CD14-positive monocyte (primary cell): ENCODE measurements at regions not wholly inside any gene's neighbourhood (a gene's known extent, or its start where the extent isn't known, plus 50 kb on each side); places are given as distances from the start of the nearest gene placed in this dataset.

Source experiments
- DNase-seq, 3 donors: peaks; one replicate each; pipeline ENCODE4 v3.0.0-alpha.2; 2011 to 2022
- H2AFZ ChIP-seq: 2 replicates; pipeline ENCODE4 v1.6.0; 2012; ENCODE audit warnings: mild to moderate bottlenecking, low read depth, low read length, inconsistent platforms; ENCODE audit not compliant: insufficient read depth, poor library complexity, severe bottlenecking
- H3K27ac ChIP-seq, 2 donors: 1 replicate in 1 of 2; 2 replicates in 1 of 2; pipeline ENCODE4 v1.5.1; 2012 to 2013; ENCODE audit warnings: low read length in 2 of 2, control low read depth in 1 of 2, inconsistent platforms in 1 of 2, low read depth in 1 of 2, mild to moderate bottlenecking in 1 of 2
- H3K27me3 ChIP-seq, 2 donors: one replicate each; pipeline versions ENCODE4 v1.6.0 to v1.6.1; 2011 to 2013; ENCODE audit warnings: low read length in 2 of 2; ENCODE audit not compliant: control insufficient read depth in 2 of 2, insufficient read depth in 2 of 2
- H3K36me3 ChIP-seq, 2 donors: replicated peaks in 1 of 2; 1 replicate in 1 of 2; 2 replicates in 1 of 2; pipeline versions ENCODE4 v1.5.1 to v1.6.1; 2012 to 2013; ENCODE audit warnings: low read length in 2 of 2, control low read depth in 1 of 2, inconsistent platforms in 1 of 2, mild to moderate bottlenecking in 1 of 2; ENCODE audit not compliant: insufficient read depth in 2 of 2, control insufficient read depth in 1 of 2
- H3K4me1 ChIP-seq, 2 donors: 1 replicate in 1 of 2; 2 replicates in 1 of 2; pipeline versions ENCODE4 v1.5.1 to v1.6.1; 2012 to 2013; ENCODE audit warnings: low read length in 2 of 2, control low read depth in 1 of 2, inconsistent platforms in 1 of 2, mild to moderate bottlenecking in 1 of 2, moderate library complexity in 1 of 2; ENCODE audit not compliant: insufficient read depth in 2 of 2, control insufficient read depth in 1 of 2
- H3K4me2 ChIP-seq: replicated peaks from 2 replicates; pipeline ENCODE3; 2012; ENCODE audit warnings: low read length, moderate library complexity, mild to moderate bottlenecking; ENCODE audit not compliant: poor library complexity, severe bottlenecking; ENCODE audit errors: extremely low read depth
- H3K4me3 ChIP-seq, 3 experiments: fragments of 200-600 bp in 1 of 3; sonication (generic) in 1 of 3; replicated peaks in 1 of 3; 1 replicate in 2 of 3; 2 replicates in 1 of 3; pipeline ENCODE4 v1.5.1; 2011 to 2013; ENCODE audit warnings: low read length in 3 of 3, mild to moderate bottlenecking in 3 of 3, control low read depth in 2 of 3, low read depth in 2 of 3, inconsistent platforms in 1 of 3, moderate library complexity in 1 of 3
- H3K79me2 ChIP-seq: 2 replicates; pipeline ENCODE4 v1.6.0; 2012; ENCODE audit warnings: mild to moderate bottlenecking, control low read depth, inconsistent platforms, low read length, moderate library complexity; ENCODE audit not compliant: insufficient read depth
- H3K9ac ChIP-seq: 2 replicates; pipeline ENCODE4 v1.6.0; 2017; ENCODE audit warnings: low read length, mild to moderate bottlenecking; ENCODE audit not compliant: insufficient read depth, poor library complexity, severe bottlenecking
- H3K9me3 ChIP-seq, 2 donors: replicated peaks in 1 of 2; 1 replicate in 1 of 2; 2 replicates in 1 of 2; pipeline versions ENCODE4 v1.5.1 to v1.6.1; 2012 to 2013; ENCODE audit warnings: low read length in 2 of 2, control low read depth in 1 of 2; ENCODE audit not compliant: control insufficient read depth in 1 of 2, insufficient read depth in 1 of 2
- H4K20me1 ChIP-seq: 2 replicates; pipeline ENCODE4 v1.6.0; 2012; ENCODE audit warnings: mild to moderate bottlenecking, low read length, control low read depth, moderate library complexity; ENCODE audit not compliant: insufficient read depth
- H3K27ac Mint-ChIP-seq, 7 donors: one replicate each; pipeline ENCODE4 v1.8.0; 2020; ENCODE audit warnings: mild to moderate bottlenecking in 7 of 7, mixed read lengths in 7 of 7, moderate library complexity in 6 of 7, inconsistent platforms in 2 of 7
- H3K27me3 Mint-ChIP-seq, 3 donors: one replicate each; pipeline ENCODE4 v1.8.0; 2021 to 2022; ENCODE audit warnings: low read depth in 3 of 3, mild to moderate bottlenecking in 3 of 3, mixed read lengths in 3 of 3, moderate library complexity in 3 of 3, inconsistent platforms in 1 of 3
- H3K36me3 Mint-ChIP-seq, 2 donors: one replicate each; pipeline ENCODE4 v1.8.0; 2020; ENCODE audit warnings: mixed read lengths in 2 of 2, inconsistent platforms in 1 of 2, mild to moderate bottlenecking in 1 of 2
- H3K4me1 Mint-ChIP-seq: one replicate; pipeline ENCODE4 v1.8.0; 2020; ENCODE audit warnings: mild to moderate bottlenecking, mixed read lengths
- H3K4me3 Mint-ChIP-seq, 2 donors: one replicate each; pipeline ENCODE4 v1.8.0; 2020; ENCODE audit warnings: mild to moderate bottlenecking in 2 of 2, mixed read lengths in 2 of 2, moderate library complexity in 1 of 2
- H3K9me3 Mint-ChIP-seq, 7 donors: one replicate each; pipeline ENCODE4 v1.8.0; 2020 to 2022; ENCODE audit warnings: mixed read lengths in 7 of 7, mild to moderate bottlenecking in 6 of 7, moderate library complexity in 6 of 7, inconsistent platforms in 2 of 7
- WGBS: methylation state at CpG from one replicate; pipeline ENCODE4 v1.1.5; 2013; ENCODE audit warnings: missing lambda C conversion rate; ENCODE audit not compliant: insufficient coverage; 5-methylcytosine and 5-hydroxymethylcytosine counted together
- intact Hi-C, 2 donors: fragments of 100-400 bp; cut with micrococcal nuclease; formaldehyde crosslinking; loops; one replicate each; pipeline versions ENCODE4 v1.15.0 to v1.15.1; 2023
- TF ChIP-seq, protein P1 (sequence below): fragments of 200-600 bp; IDR thresholded peaks from one replicate; pipeline ENCODE4 v1.8.0; 2022; ENCODE audit warnings: antibody characterized with exemption, mild to moderate bottlenecking

DNA sequence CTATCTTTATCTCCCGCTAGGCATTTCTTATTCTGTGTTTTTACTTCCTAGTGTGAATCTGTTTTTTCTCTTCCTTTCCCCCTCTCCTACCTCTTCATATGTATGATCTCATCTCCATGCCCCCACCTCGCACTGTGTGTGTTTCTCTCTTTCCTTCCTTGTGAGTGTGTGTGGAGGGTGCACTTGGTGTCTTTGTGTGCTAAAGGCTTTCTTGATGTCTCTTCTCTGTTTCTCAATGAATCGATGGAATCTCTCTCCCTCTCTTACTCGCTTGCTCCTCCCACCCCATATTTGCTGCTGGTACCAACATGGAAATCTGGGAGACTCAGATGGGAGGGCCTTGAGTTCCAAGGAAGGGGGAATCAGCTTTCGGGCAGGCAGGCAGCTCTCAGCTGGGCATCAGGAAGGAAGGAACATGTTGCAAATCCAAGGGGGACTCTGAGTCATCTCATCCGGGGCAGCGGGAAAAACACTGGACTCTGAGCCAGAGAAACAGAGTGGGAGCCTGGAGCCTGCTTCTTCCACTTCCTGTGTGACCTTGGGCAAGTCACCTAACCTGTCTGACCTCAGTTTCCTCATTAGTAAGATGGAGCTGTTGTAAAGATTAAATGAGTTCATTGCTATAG lies 147.5 kb downstream of the PTPRU start:
- Histone ChIP-seq H3K36me3 (no peaks in the 10 kb centered on the region), H3K9ac (no peak overlapping the region), H3K9me3 (peaks cover 5 to 12% of the 10 kb centered on the region in 2 donors), H3K27me3 (no peaks in the 10 kb centered on the region), H2AFZ (no peak overlapping the region), H3K27ac (no peak overlapping the region), H3K79me2 (no peaks in the 10 kb centered on the region), H3K4me3 (no peak overlapping the region), H3K4me2 (no peak overlapping the region), H3K4me1 (no peaks in the 10 kb centered on the region), H4K20me1 (no peaks in the 10 kb centered on the region)
- no peak for DNase-seq
- H3K4me1 Mint-ChIP-seq, result no peaks in the 10 kb centered on the region
- H3K36me3 Mint-ChIP-seq, result no peaks in the 10 kb centered on the region
- no peak overlapping the region for H3K4me3 Mint-ChIP-seq
- peaks cover 8 to 14% (median 9%) of the 10 kb centered on the region in 3 donors for H3K27me3 Mint-ChIP-seq
- peaks cover 9 to 16% (median 11%) of the 10 kb centered on the region in 7 donors for H3K9me3 Mint-ChIP-seq
- intact Hi-C loops, result no loop called here
- H3K27ac Mint-ChIP-seq, result no peak overlapping the region
- WGBS, result 39% methylated on average over 3 of the region's 7 CpGs
- TF ChIP-seq, protein P1, sequence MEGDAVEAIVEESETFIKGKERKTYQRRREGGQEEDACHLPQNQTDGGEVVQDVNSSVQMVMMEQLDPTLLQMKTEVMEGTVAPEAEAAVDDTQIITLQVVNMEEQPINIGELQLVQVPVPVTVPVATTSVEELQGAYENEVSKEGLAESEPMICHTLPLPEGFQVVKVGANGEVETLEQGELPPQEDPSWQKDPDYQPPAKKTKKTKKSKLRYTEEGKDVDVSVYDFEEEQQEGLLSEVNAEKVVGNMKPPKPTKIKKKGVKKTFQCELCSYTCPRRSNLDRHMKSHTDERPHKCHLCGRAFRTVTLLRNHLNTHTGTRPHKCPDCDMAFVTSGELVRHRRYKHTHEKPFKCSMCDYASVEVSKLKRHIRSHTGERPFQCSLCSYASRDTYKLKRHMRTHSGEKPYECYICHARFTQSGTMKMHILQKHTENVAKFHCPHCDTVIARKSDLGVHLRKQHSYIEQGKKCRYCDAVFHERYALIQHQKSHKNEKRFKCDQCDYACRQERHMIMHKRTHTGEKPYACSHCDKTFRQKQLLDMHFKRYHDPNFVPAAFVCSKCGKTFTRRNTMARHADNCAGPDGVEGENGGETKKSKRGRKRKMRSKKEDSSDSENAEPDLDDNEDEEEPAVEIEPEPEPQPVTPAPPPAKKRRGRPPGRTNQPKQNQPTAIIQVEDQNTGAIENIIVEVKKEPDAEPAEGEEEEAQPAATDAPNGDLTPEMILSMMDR, result no peak

DNA sequence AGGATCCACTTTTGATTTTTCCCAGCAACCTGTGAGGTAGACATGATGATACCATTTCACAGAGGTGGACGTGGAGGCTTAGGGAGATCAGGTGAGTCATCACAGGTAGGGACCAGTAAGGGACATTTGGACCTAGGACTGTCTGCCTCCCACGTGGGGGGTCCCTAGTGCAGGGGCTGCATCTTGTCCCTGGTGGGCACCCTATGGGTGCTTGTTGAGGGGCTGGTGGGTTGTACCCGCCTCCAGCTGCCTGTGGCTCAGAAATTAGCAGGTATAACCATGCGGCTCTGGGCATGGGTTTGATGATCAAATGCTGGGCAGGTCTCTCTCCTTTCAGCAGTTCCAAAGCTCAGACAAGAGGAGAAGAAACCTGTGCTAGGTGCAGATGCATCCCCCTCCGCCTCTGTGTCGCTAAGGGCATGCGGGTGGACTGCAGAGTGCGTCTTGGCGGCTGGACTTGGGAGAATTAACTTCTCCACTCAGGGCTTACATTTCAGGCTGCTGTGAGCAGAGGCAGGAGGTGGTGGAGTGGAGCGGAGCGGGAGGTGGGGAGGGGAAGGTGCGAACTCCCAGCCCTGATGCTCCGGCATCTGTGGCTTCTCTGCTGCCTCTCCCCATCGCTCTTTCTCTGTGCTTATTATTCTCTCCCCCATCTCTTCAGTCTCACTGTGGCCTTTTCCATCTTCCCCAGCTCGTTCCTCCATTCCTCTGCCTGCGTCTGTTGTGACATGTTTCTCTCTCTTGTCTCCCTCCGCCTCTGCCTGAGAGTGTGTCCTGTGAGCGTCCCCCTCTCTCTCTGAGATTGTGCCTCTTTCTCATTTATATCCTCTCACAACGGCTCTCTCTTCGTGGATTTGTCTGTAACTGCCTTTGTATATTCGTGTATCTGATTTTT lies 146.8 kb downstream of the PTPRU start:
- Mint-ChIP-seq H3K27me3 (peaks cover 8 to 14% (median 10%) of the 10 kb centered on the region in 3 donors), H3K27ac (no peak overlapping the region)

More for the DNA sequence above, 146.8 kb downstream of the PTPRU start:
- Mint-ChIP-seq H3K4me1 (no peaks in the 10 kb centered on the region), H3K4me3 (no peak overlapping the region), H3K36me3 (no peaks in the 10 kb centered on the region), H3K9me3 (peaks cover 14 to 21% (median 19%) of the 10 kb centered on the region in 7 donors)
- H3K36me3 ChIP-seq, result no peaks in the 10 kb centered on the region
- intact Hi-C loops, result no loop called here
- no peak overlapping the region for H3K4me3 ChIP-seq
- 57% methylated on average over 9 of the region's 21 CpGs for WGBS
- no peak overlapping the region for H3K9ac ChIP-seq
- no peaks in the 10 kb centered on the region for H3K4me1 ChIP-seq
- no peak overlapping the region for H2AFZ ChIP-seq
- no peak for DNase-seq
- no peaks in the 10 kb centered on the region for H3K79me2 ChIP-seq
- no peak overlapping the region for H3K27ac ChIP-seq
- H4K20me1 ChIP-seq, result no peaks in the 10 kb centered on the region
- H3K9me3 ChIP-seq, result peaks cover 5 to 19% of the 10 kb centered on the region in 2 donors
- no peak overlapping the region for H3K4me2 ChIP-seq
- TF ChIP-seq, protein P1, result no peak
- H3K27me3 ChIP-seq, result no peaks in the 10 kb centered on the region
